ENCODE measurements at regions not wholly inside any gene's neighbourhood (a gene's known extent, or its start where the extent isn't known, plus 50 kb on each side); places are given as distances from the start of the nearest gene placed in this dataset.

- DNase-seq (no peak), ATAC-seq (no peak)
- H3K27me3 Mint-ChIP-seq = no peaks in the 10 kb centered on the region
- H3K27ac Mint-ChIP-seq = no peak overlapping the region
- H3K4me3 Mint-ChIP-seq = no peak overlapping the region
- no peaks in the 10 kb centered on the region for H3K4me1 Mint-ChIP-seq
- H3K9me3 Mint-ChIP-seq = peaks cover 13 to 14% of the 10 kb centered on the region in 2 donors
Observed at GRCh38 chr1:217193151-217193550, 437.7 kb downstream of the GPATCH2 start.

- Mint-ChIP-seq H3K27me3 (no peaks in the 10 kb centered on the region), H3K27ac (no peak overlapping the region), H3K9me3 (peaks cover 19 to 24% of the 10 kb centered on the region in 2 donors), H3K4me3 (no peak overlapping the region), H3K4me1 (no peaks in the 10 kb centered on the region)
- ATAC-seq (no peak), DNase-seq (no peak)
Observed at GRCh38 chr1:217191441-217191840, 439.4 kb downstream of the GPATCH2 start.

DNA sequence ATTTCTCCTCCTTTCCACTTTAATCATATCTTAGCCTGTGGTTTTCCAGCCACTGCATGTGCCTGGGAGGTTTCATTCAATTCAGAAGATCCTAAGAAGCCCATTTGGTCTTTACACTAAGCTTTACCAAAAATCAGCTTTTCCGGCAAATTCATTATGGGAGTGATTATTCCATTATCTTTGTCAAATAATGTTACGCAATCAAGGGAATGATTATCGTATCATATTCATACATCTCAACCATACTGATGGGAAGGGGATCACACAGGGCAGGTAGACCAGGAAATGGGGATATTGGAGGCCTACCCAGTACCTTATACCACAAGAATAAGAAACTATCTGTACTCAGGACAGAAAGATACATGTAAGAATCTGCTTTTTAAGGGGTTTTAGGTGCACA is 440.5 kb downstream of the GPATCH2 start:
- no peak overlapping the region for H3K27ac Mint-ChIP-seq
- ATAC-seq (no peak), DNase-seq (no peak)
- H3K4me1 Mint-ChIP-seq = no peaks in the 10 kb centered on the region
- H3K4me3 Mint-ChIP-seq = no peak overlapping the region
- H3K27me3 Mint-ChIP-seq = no peaks in the 10 kb centered on the region
- H3K9me3 Mint-ChIP-seq = peaks cover 19 to 24% of the 10 kb centered on the region in 2 donors

DNA sequence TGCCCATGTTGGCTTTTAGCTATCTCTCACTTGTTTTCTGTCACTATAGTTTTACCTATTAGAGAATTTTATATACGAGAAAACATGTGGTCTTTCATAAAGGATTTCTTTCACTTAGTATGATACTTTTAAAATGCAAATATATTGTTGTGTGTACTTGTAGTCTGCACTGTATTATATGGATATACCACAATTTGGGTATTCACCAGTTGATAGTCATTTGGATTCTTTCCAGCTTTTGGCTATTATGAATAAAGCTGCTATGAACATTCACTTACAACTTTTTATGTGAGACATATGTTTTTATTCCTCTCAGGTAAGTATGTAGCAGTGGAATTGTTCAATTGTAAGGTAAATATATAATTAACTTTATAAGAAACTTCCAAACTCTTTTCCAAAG is 441.5 kb downstream of the GPATCH2 start:
- DNase-seq = no peak

DNA sequence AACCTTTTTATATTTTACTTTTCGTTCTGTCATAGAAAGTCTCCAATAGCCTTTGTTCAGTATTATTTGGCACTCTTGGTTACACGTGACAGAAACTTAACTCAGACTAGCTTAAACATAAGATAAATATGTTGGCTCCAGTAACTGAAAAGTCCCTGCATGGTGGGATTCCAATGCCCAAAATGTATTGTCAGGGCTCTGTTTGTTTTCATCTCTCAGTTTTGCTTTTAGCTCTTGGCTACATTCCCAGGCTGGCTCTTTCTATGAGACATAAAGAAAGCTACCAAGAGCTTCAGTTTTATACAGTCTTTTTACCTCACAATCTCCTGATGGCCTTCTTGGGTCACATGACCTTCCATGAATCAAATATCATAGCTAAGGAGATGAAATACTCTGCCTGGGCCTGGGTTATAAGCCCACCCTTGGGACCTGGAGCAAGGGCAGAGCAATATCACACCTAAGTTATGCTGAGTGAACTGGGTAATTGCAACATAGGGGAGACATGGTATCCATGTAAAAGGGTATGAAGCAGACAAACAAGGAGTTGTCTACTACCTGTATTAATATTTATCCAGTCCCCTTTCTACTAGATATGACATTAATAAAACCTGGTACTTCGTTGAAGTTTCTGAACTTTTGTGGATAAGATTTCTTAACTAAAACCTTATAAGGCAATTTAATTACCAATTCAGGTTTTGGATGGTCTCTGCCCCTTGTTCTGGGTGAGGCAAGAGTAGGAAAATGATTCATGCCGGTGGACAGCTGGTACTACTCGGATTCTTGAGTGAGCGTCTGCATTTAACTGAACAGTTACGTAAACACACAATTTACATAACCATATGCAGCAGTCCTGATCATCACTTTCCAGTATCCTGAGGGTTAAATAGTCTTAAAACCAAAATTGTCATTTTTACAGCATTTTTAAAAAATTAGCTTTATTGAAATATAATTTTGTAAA is 442.3 kb downstream of the GPATCH2 start:
- H3K9me3 Mint-ChIP-seq = peaks cover 19 to 30% of the 10 kb centered on the region in 2 donors
- no peak overlapping the region for H3K4me3 Mint-ChIP-seq
- ATAC-seq (no peak), DNase-seq (no peak)
- no peaks in the 10 kb centered on the region for H3K27me3 Mint-ChIP-seq
- no peak overlapping the region for H3K27ac Mint-ChIP-seq
- no peaks in the 10 kb centered on the region for H3K4me1 Mint-ChIP-seq

More for the DNA sequence above, 441.5 kb downstream of the GPATCH2 start:
- Mint-ChIP-seq H3K27me3 (no peaks in the 10 kb centered on the region), H3K9me3 (peaks cover 19 to 30% of the 10 kb centered on the region in 2 donors), H3K4me3 (no peak overlapping the region), H3K27ac (no peak overlapping the region), H3K4me1 (no peaks in the 10 kb centered on the region)
- no peak for ATAC-seq

GRCh38 chr1:217186664-217187063 is 444.2 kb downstream of the GPATCH2 start:
- Mint-ChIP-seq H3K27me3 (no peaks in the 10 kb centered on the region), H3K9me3 (peaks cover 19 to 37% of the 10 kb centered on the region in 2 donors), H3K4me3 (no peak overlapping the region), H3K4me1 (no peaks in the 10 kb centered on the region), H3K27ac (no peak overlapping the region)
- ATAC-seq (no peak), DNase-seq (no peak)

GRCh38 chr1:217184854-217185253 is 446.0 kb downstream of the GPATCH2 start:
- Mint-ChIP-seq H3K4me3 (no peak overlapping the region), H3K27me3 (no peaks in the 10 kb centered on the region), H3K9me3 (peaks cover 6 to 24% of the 10 kb centered on the region in 2 donors), H3K4me1 (no peaks in the 10 kb centered on the region), H3K27ac (no peak overlapping the region)
- ATAC-seq (no peak), DNase-seq (no peak)

GRCh38 chr1:217182992-217183391 is 447.9 kb downstream of the GPATCH2 start:
- ATAC-seq (no peak), DNase-seq (no peak)
- no peaks in the 10 kb centered on the region for H3K27me3 Mint-ChIP-seq
- H3K4me3 Mint-ChIP-seq = no peak overlapping the region
- H3K27ac Mint-ChIP-seq = no peak overlapping the region
- no peaks in the 10 kb centered on the region for H3K4me1 Mint-ChIP-seq
- H3K9me3 Mint-ChIP-seq = peaks cover 6 to 31% of the 10 kb centered on the region in 2 donors

DNA sequence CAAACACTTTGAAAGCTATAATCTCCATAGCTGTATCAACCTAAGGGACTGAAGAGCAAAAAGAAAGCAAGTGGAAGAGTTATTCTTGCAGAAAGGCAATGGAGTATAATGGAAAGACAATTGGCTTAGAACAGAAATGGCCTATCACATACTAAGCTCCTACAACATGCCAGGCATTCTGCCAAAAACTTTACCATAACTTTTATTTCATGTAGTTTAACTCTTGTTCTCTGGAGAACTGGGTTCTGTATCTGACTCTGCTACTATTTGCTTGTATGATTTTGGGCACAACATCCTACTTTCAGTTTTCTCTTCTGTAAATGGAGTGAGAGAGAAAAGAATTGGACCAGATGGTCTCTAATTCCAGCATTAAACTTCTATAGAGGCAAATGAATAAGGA is 449.1 kb downstream of the GPATCH2 start:
- Mint-ChIP-seq H3K27ac (no peak overlapping the region), H3K4me1 (no peaks in the 10 kb centered on the region), H3K4me3 (no peak overlapping the region), H3K9me3 (peaks cover 0 to 21% of the 10 kb centered on the region in 2 donors), H3K27me3 (no peaks in the 10 kb centered on the region)
- ATAC-seq = no peak
- no peak for DNase-seq

DNA sequence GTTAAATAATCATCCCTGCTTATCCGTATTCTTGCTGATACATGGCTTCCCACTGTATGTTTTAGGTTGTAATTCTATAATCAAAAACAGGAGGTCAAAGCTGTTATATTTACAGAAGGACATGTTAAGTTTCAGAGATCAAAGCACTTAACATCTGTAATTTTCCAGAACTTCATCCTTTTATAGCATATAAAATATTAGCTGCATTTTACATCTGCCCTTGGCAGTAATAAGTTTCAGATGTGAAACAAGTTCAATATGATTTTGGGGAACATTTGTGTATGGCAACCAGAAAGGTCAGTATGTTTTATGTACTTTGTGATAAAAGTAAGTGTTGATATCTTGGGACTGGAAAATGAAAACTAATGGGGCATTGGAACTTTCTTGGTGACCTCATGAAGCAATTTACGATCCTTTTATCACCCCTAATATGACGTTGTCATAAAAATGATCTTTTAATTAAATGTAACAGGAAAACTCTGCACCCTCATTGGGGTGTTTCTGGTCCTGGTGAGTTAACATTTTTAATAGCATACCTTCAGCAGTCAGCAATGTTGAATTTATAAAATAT is 449.6 kb downstream of the GPATCH2 start:
- ATAC-seq (no peak), DNase-seq (no peak)
- Mint-ChIP-seq H3K27me3 (no peaks in the 10 kb centered on the region), H3K27ac (no peak overlapping the region), H3K9me3 (peaks cover 0 to 21% of the 10 kb centered on the region in 2 donors), H3K4me3 (no peak overlapping the region), H3K4me1 (no peaks in the 10 kb centered on the region)

GRCh38 chr1:217180443-217180842 is 450.4 kb downstream of the GPATCH2 start:
- DNase-seq (no peak), ATAC-seq (no peak)
- Mint-ChIP-seq H3K9me3 (peaks cover 0 to 21% of the 10 kb centered on the region in 2 donors), H3K27me3 (no peaks in the 10 kb centered on the region), H3K4me1 (no peaks in the 10 kb centered on the region), H3K27ac (no peak overlapping the region), H3K4me3 (no peak overlapping the region)

DNA sequence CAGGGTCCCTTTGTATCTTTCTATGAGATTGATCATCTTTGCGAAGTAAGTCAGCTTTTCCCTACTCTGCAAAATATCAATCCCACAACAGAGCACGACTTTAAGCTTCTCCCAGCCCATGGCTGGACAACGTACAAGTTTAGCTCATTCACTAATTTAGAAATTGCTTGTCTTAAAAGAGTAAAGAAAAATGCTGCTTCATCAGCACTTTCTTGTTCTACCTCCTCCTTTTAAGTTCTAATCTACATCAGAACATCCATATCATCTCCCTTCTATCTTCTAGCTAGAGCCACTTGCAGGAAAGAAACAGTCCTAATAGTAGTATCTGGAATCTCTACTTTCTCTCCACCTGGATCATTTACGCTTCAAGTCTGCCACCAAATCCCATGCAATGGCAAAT is 441.2 kb upstream of the ESRRG start:
- no peak overlapping the region for H3K4me3 Mint-ChIP-seq
- peaks cover 0 to 6% of the 10 kb centered on the region in 2 donors for H3K9me3 Mint-ChIP-seq
- H3K27ac Mint-ChIP-seq = no peak overlapping the region
- no peaks in the 10 kb centered on the region for H3K4me1 Mint-ChIP-seq
- no peak for DNase-seq
- no peak for ATAC-seq
- no peaks in the 10 kb centered on the region for H3K27me3 Mint-ChIP-seq

DNA sequence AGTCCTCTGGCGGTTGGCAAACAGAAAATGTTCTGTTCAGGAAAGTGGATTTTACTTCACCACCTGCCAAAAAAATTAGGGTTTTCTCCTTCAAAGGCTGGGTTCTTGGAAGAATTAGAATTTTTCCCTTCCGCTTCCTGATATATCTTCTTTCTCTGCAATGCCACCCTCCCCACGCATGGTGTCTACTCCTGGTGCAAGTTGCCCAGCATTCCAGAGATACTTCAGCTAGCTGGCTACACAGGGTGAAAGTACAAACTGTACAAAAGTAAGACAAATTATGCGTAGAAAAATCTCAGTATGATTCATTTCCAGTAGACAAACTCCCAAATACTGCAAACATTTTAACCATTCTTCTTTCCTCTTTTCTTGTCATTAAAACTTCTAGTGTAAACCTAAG is 430.1 kb upstream of the ESRRG start:
- H3K4me1 Mint-ChIP-seq = no peaks in the 10 kb centered on the region
- no peak overlapping the region for H3K27ac Mint-ChIP-seq
- peaks cover 0 to 5% of the 10 kb centered on the region in 2 donors for H3K9me3 Mint-ChIP-seq
- no peak for ATAC-seq
- no peak overlapping the region for H3K4me3 Mint-ChIP-seq
- DNase-seq = no peak
- no peaks in the 10 kb centered on the region for H3K27me3 Mint-ChIP-seq

DNA sequence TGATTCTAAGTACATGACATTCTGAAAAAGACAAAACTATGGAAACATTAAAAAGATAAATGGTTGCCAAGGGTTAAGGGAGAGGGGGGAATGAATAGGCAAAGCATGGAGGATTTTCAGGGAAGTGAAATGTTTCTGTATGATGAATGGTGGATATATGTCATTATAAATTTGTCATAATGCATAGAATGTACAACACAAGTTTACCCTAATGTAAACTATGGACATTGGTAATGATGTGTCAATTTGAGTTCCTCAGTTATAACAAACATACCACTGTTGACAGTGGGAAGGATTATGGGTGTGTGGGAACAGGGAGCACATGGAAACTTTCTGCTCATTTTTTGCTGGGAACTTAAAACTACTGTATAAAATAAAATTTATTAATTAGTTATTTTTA is 427.1 kb upstream of the ESRRG start:
- H3K27me3 Mint-ChIP-seq = no peaks in the 10 kb centered on the region
- H3K4me3 Mint-ChIP-seq = no peak overlapping the region
- ATAC-seq = no peak
- no peak overlapping the region for H3K27ac Mint-ChIP-seq
- no peaks in the 10 kb centered on the region for H3K4me1 Mint-ChIP-seq
- H3K9me3 Mint-ChIP-seq = peaks cover 2 to 5% of the 10 kb centered on the region in 2 donors
- no peak for DNase-seq

GRCh38 chr1:217149791-217150190 is 426.6 kb upstream of the ESRRG start:
- DNase-seq = no peak
- Mint-ChIP-seq H3K27ac (no peak overlapping the region), H3K9me3 (peaks cover 5 to 8% of the 10 kb centered on the region in 2 donors), H3K27me3 (no peaks in the 10 kb centered on the region), H3K4me1 (no peaks in the 10 kb centered on the region), H3K4me3 (no peak overlapping the region)
- ATAC-seq = no peak

GRCh38 chr1:217141711-217142110 is 418.5 kb upstream of the ESRRG start:
- H3K4me3 Mint-ChIP-seq = no peak overlapping the region
- peaks cover 50% of the 10 kb centered on the region for H3K27me3 Mint-ChIP-seq
- peaks cover 10 to 16% of the 10 kb centered on the region in 2 donors for H3K9me3 Mint-ChIP-seq
- DNase-seq = no peak
- no peak overlapping the region for H3K27ac Mint-ChIP-seq
- no peak for ATAC-seq
- H3K4me1 Mint-ChIP-seq = no peaks in the 10 kb centered on the region

Data from stimulated activated naive CD8-positive, alpha-beta T cell treated with anti-CD3 and anti-CD28 coated beads, Interleukin-15, amount 100 ng/mL, for 72 hours (primary cell).